GM12864 (cell line): ENCODE measurements at regions not wholly inside any gene's neighbourhood (a gene's known extent, or its start where the extent isn't known, plus 50 kb on each side); places are given as distances from the start of the nearest gene placed in this dataset.

Source experiments
- DNase-seq: peaks from one replicate; pipeline ENCODE4 v3.0.0-alpha.2; 2011; ENCODE audit warnings: low read depth
- H3K4me3 ChIP-seq: 2 replicates; pipeline ENCODE4 v1.5.1; 2011; ENCODE audit warnings: mild to moderate bottlenecking, low read depth, low read length, control low read depth
- TF ChIP-seq, protein P1 (sequence below): IDR thresholded peaks from 2 replicates; pipeline ENCODE4 v1.5.1; 2011; ENCODE audit warnings: low read depth, mild to moderate bottlenecking, moderate library complexity, low read length, control low read depth, inconsistent platforms; ENCODE audit errors: missing control alignments

DNA sequence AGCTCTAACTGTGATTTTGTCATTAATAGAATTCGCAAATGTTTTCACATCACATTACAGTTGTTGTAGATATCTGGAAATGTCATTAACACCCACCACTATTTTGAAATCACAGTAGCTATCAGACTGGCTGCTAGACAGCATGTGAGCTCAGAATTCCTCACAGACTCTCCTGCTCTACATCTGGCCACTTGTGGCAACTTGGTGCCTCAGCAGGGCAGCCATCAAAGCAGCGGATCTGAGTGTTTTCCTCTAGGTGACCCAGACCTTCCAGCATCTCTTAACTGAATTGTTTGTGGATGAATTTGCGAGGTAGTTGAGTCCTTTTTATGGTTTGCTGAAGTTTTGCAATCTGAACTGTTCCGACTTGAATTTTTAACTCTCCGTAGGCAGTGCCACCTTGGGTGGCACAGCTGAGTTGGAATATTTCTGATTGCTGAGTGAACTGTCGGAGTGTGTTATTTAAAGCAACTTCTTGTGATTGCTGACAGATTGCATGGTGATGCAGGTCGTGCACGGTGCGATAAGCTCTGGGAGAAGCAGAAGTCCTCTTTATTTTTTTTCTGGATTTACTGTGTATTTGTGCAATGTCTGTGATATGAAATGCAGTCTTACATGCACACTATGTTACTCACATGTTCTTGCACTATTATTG is 114.0 kb upstream of the PLET1 start:
- no peak for DNase-seq
- TF ChIP-seq, protein P1, sequence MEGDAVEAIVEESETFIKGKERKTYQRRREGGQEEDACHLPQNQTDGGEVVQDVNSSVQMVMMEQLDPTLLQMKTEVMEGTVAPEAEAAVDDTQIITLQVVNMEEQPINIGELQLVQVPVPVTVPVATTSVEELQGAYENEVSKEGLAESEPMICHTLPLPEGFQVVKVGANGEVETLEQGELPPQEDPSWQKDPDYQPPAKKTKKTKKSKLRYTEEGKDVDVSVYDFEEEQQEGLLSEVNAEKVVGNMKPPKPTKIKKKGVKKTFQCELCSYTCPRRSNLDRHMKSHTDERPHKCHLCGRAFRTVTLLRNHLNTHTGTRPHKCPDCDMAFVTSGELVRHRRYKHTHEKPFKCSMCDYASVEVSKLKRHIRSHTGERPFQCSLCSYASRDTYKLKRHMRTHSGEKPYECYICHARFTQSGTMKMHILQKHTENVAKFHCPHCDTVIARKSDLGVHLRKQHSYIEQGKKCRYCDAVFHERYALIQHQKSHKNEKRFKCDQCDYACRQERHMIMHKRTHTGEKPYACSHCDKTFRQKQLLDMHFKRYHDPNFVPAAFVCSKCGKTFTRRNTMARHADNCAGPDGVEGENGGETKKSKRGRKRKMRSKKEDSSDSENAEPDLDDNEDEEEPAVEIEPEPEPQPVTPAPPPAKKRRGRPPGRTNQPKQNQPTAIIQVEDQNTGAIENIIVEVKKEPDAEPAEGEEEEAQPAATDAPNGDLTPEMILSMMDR, result no peak
- no peak overlapping the region for H3K4me3 ChIP-seq

DNA sequence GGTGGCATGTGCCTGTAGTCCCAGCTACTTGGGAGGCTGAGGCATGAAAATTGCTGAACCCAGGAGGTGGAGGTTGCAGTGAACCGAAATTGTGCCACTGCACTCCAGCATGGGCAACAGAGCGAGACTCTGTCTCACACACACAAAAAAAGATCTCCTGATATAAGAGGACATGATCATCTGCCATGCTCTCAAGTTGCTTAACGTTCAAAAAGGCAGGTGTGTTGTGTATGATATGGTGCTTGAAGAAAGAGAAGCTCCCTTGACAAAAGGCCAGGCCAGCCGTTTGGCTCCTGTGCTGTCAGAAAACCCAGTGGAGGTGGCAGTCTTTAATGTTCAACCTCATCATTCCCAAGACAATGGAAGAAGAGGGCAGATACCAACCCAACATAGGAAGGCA is 117.3 kb upstream of the PLET1 start:
- DNase-seq, result no peak
- TF ChIP-seq, protein P1, result no peak
- H3K4me3 ChIP-seq, result no peak overlapping the region

DNA sequence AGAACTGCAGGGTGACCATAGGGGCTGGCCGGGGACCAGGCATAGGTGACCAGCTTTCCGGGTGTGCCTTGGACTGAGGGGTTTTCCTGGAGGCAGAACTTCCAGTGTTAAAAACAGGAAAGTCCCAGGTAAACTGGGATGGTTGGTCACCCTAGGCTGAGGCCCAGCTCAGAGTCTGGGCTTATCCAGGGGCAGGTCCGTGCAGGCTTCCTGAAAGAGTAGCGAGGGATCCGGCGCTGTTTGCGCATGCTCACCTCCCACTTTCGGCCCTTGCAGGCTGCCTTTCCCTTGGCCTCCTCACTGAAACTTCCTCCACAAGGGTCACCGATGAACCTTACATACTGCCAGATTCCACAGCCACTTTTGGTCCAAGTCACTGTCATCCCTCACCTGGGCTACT is 119.8 kb upstream of the PLET1 start:
- H3K4me3 ChIP-seq, result no peak overlapping the region
- TF ChIP-seq, protein P1, result no peak
- no peak for DNase-seq

DNA sequence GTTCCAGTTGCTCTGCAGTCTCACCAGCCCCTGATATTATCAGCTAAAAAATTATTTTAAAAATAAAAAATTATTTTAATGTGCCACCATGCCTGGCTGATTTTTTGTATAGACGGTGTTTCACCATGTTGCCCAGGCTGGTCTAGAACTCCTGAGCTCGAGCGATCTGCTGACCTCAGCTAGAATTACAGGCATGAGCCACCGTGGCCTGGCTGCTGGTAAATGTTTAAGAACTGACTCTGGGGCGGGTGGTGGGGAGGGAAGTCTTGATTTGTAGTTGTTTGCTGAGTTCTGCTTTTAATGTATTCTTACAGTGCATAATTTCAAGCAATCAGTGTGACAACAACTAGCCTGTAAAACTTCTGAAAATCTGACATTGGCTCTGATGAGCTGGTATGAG is 120.9 kb upstream of the PLET1 start:
- no peak overlapping the region for H3K4me3 ChIP-seq
- no peak for DNase-seq
- TF ChIP-seq, protein P1, result no peak

DNA sequence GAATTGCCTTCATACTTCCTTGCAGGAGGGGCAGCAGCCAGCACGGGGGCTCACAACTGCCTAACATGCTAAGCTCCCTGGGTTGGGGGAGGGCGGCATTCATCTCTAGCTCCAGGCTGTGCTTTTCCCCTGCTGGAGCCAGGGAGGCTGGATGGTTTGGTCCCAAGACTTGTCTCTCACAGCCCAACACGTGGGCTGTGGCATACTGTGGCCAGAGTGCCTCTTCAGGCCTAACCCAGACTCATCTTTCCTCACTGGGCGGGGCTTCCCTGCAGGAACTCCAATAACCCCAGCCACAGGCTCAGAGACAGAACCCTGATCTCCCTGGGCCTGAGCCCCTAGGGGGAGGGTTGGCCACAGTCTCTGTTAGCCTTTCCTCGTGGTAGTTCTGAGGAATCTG is 121.9 kb upstream of the PLET1 start:
- no peak overlapping the region for H3K4me3 ChIP-seq
- DNase-seq, result no peak
- TF ChIP-seq, protein P1, result no peak

DNA sequence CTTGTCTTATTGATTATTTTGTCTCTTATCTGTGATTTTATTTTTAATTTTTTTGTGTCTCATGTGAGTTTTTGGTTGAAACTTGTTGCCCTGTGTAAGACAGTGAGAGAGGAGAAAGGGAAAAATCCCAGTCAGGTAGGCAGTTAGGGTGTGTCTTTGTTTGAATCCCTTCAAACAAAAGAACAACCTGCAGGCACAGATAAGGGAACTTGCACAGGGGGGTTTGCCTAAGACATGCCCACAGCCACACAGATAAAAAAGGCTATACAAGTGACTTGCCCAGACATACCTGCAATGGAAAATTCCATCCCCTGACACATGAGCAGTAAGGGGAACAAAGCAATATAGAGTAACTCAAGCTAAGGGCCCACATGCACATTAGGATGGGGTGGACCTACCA is 127.8 kb upstream of the PLET1 start:
- DNase-seq, result no peak
- H3K4me3 ChIP-seq, result no peak overlapping the region
- TF ChIP-seq, protein P1, result no peak

DNA sequence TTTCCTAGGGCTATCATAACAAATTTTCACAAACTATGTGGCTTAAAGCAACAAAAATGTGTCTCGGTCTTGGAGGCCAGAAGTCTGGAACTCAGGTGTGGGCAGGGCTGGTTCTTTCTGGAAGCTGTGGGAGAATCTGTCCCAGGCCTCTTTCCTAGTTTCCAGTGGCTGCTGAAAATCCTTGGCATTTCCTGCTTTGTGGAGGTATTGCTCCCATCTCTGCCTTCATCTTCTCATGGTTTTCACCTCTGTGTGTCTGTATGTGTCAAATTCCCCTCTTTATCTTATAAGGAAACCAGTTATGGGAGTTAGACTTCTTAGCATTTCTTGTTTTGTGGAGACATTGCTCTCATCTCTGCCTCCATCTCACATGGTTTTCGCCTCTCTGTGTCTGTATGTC is 130.4 kb upstream of the PLET1 start:
- no peak overlapping the region for H3K4me3 ChIP-seq
- DNase-seq, result no peak
- TF ChIP-seq, protein P1, result no peak
